Fibroblast of skin of left quadriceps (primary cell): ENCODE measurements at regions not wholly inside any gene's neighbourhood (a gene's known extent, or its start where the extent isn't known, plus 50 kb on each side); places are given as distances from the start of the nearest gene placed in this dataset.
"Not testable (repeated sequence)": the region's sequence is repeated elsewhere in the genome, so short reads cannot be mapped to it uniquely, and the experiment has no call there.

Source experiments
- DNase-seq, 2 experiments: peaks; one replicate each; pipeline ENCODE4 v3.0.0-alpha.2; 2013; ENCODE audit warnings: low read depth in 2 of 2

- DNase-seq: no peak
Measured at GRCh38 chr7:85447004-85447403, 260.1 kb upstream of the SEMA3D start.

DNA sequence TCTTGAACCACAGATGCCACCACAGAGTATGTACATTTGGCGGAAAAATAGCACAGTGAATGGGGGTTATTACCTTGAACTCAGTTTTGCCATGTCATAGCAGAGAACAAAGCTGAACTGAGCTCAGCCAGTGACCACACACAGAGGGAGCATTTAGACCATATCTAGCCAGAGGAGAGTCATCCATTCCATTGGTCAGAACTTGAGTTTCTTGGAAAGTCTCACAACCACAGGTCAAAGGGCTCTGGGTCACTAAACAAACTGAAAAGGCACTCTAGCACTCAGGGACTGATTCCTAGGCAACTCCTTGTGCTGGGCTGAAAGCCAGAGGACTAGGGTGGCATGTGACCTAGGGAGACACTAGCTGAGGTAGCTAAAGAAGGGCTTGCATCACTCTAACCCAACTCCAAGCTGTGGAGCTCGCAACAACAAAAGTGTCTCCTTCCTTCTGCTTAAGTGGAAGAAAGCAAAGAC, 239.7 kb upstream of the SEMA3D start:
- DNase-seq: no peak

GRCh38 chr7:85424298-85424697, 237.4 kb upstream of the SEMA3D start:
- DNase-seq: no peak

GRCh38 chr7:85423209-85423895, 236.5 kb upstream of the SEMA3D start:
- no peak for DNase-seq

DNA sequence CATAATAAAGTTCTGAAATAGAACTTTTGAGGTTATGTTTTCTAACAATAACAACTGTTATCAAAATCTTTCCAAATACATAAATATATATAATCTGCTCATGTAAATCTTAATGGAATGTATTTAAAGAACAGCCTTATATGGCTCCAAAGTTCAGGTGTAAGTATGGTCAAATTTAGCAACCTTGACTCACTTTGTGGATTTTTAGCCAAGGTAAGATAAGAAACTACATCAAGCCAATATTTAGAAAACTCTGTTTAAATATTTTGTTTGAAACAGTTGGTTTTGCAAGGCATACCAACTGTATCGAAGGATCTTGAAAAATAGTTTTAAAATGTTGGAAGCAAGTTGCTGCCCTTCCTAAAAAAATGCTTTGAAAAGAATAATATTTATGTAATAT, 228.9 kb upstream of the SEMA3D start:
- DNase-seq: no peak

DNA sequence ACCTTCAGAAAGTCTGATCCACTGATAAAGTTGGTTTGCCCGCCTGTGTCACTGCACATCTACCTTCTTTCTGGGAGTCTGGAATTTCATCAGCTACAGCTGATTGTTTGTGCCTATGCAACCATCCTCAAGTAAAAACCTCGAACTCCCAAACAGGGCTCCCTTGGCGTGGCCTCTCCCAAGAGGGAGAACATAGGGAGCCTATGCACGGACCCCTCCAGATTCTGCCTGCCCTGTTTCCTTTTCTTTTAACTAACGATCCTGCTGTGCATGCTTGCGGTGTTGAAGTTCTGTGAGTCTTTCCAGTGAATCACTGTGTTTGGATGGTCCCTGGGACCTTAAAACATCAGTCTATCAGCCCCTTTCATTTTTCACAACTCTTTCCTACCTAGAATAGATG, 226.9 kb upstream of the SEMA3D start:
- no peak for DNase-seq

GRCh38 chr7:85412912-85413311, 226.1 kb upstream of the SEMA3D start:
- peak; percentile 14 to 20 for DNase-seq

DNA sequence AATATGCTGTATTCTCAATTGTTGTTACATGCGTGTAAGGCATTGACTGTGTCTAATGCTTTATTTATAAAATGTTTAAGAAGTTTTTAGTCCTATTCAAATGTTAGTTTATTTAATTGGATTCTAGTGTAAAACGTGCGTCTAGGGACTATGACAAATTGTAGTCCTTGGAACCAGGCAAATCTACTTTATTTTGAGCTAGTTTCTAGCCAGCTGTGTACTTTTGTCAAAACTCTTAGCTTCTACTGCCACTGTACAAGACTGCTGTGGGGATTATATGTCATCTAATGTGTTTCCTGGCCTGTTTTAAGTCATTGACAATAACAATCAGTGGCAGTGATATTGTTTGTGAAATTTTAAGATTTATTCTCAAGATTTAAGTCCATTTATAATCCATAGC, 220.5 kb upstream of the SEMA3D start:
- DNase-seq: no peak

DNA sequence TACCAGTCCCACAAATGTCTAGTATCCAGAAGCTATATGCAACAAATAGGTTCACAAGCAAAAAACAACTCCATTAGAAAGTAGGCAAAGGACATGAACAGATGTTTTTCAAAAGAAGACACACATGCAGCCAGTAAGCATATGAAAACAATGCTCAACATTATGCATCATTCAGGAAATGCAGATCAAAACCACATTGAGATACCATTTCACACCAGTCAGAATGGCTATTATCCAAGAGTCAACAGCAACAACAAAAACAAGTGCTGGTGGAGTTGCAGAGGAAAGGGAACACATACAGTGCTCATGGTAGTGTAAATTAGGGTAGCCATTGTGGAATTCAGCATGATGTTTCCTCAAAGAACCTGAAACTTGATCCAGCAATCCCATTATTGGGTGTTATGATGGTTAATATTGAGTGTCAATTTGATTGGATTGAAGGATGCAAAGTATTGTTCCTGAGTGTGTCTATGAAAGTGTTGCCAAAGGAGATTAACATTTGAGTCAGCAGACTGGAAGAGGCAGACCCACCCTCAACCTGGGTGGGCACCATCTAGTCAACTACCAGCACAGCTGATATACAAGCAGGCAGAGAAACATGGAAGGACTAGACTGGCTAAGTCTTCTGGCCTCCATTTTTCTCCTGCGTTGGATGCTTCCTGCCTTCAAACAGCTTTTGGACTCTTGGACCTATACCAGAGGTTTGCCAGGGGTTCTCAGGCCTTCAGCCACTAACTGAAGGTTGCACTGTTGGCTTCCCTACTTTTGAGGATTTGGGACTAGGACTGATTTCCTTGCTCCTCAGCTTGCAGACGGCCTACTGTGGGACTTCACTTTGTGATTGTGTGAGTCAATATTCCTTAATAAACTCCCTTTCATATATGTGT, 218.4 kb upstream of the SEMA3D start:
- DNase-seq: peak; percentile 4 to 5

DNA sequence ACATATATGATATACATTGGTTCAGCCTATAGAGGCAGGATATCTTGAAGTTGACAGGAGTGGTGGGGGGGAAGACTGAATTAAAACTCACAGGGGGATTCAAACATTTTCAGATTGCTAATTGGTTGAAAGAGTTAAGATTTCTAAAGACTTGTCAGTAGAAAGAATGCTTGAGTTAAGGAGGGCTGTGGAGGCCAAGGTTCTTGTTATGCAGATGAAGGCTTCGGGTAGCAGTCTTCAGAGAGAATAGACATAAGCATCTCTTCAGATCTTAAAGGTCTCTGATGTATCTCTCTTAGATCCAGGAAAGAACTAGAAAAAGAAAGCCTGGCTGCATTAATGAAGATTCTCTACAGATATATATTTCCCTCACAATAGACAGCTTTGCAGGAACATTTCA, 209.8 kb upstream of the SEMA3D start:
- no peak for DNase-seq

- no peak for DNase-seq
Measured at GRCh38 chr7:85392789-85393188, 205.9 kb upstream of the SEMA3D start.

DNA sequence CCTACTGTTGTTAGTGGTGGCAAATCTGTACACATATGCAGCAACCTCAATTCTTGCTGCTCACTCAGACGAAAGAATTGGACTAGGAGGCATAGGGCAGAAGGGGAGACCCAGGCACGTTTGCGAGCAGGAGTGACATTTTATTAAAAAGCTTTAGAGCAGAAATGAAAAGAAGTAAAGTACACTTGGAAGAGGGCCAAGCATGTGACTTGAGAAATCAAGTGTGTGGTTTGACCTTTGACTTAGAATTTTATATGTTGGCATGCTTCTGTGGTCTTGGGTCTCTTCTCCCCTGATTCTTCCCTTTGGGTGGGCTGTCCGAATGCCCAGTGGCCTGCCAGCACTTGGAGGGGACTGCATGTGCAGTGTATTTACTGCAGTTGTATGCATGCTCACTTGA, 205.5 kb upstream of the SEMA3D start:
- DNase-seq: no peak

DNA sequence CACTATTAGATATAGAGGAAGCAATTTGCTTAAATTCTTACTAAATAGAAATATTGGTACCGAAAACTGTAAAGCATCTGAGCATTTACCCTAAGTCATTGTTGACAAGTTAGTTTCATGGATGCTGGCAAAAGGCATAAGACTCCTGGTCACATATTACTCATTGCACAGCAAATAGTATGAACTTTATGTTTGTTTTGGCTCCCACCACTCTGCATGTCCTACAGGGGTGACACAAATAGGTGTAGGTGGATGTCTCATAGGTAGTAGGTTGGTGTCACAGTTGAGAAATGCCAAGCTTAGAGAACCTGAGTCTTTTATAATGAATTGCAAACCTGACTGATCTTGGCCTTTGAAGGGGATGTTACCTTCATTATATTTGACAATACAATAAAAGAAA, 199.6 kb upstream of the SEMA3D start:
- DNase-seq: no peak

DNA sequence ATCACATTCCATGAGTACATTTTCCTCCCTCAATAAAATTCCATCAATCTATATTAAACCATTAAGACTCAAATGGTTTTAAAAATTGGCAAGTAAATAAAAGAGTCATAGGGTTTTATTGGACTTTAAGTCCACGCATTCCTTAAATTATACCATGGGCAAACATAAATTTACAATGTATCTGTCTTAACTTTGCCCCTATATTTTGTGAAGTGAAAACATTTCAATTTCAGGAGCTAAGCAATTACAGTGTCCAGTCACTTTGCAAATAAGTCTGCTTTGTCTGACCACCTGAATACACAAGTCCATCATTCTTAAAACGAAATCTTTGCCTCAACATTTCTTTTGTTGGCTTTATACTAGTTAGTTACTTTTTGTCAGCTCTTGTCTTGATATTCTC, 197.5 kb upstream of the SEMA3D start:
- DNase-seq: no peak

DNA sequence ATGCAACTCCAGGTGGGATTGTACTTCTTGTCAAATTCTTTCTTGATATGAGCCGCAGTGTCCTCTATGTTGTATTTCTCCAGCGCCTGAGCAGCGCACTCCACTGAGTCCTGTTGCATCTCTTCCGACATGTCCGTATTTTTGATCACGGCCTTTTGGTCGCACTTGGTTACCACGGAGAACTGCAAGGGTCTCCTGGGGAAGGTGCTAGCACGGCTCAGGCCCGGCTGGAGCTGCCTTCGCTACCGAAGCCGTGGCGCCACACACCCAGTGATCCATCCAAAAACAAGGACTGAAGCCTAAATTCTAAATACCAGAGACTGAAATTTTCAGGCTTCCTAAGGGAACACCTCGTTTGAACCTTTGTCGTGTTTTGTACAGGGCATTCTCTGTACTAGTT, 194.4 kb upstream of the SEMA3D start:
- no peak for DNase-seq

GRCh38 chr7:85376589-85376988, 189.7 kb upstream of the SEMA3D start:
- DNase-seq: no peak

DNA sequence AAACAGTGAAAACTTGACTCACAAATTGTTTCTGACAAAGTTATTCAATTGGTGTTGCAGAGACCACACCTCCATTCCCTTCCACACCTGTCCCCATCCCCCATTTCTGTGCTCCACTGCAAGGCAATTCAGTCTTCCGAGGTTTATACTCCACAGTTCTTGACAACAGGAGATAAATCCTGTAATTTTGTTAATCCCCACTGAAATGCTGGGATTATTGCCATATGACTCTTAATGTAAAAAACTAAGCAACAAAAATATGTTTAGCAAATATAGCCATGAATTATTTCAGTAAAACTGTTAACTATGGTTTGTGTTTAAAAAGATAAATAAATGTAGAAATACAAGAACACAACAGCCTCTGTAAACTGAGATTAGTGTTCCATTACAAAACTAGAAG, 170.1 kb upstream of the SEMA3D start:
- DNase-seq: no peak

DNA sequence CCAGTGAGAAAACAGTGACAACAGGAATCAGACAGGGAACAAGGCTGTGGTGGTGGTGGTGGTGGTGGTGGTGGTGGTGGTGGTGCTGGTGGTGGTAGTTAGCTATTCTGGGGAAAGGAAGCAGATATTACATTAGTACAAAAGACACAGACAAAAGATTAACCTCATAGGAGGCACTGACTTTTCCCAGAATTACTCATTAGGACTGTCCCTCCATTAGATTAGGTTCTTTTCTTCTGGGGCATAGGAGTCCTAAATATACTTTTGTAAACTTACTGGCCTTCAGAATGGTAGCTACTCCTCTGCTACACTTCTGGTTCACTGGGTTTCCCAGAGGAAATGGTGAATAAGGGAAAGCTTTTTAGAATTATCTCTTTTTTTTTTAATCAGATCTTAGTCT, 156.6 kb upstream of the SEMA3D start:
- DNase-seq: no peak

DNA sequence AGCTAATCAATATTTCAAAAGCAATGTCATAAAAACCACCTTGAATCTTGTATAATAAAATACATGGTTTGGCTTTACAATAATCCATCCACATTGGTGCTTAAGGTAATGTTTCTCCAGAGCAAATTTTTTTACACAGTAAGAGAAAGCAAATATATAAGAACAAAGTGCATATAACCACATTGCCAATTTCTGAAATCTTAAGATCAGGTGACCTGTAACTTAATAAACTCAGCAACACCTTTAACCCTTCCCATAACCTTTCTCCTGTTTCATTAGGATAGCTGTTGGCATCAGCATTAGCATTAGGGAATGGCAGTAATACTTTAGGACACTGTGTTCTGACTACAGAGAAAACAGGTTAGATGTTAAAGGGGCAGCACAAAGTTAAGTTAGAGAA, 155.9 kb upstream of the SEMA3D start:
- DNase-seq: no peak

- no peak for DNase-seq
Measured at GRCh38 chr7:85341973-85342372, 155.1 kb upstream of the SEMA3D start.

DNA sequence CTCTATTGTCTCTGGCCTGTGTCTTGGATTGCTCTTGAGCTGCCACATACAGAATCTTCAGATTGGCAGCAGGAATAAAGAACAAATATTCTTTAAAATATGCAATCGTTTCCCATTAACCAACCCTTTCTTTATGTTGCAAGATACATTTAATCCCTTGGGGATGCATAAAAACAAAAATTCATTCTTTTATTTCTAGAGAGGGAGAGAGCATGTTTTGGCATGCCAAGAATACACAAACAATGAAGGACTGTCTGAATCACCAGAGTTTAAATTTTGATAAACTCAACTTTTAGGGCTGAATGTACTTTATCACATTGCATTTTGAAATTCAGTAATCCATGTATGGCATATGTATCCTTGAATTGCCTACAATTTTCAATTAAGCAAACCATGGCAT, 154.3 kb upstream of the SEMA3D start:
- DNase-seq: no peak

DNA sequence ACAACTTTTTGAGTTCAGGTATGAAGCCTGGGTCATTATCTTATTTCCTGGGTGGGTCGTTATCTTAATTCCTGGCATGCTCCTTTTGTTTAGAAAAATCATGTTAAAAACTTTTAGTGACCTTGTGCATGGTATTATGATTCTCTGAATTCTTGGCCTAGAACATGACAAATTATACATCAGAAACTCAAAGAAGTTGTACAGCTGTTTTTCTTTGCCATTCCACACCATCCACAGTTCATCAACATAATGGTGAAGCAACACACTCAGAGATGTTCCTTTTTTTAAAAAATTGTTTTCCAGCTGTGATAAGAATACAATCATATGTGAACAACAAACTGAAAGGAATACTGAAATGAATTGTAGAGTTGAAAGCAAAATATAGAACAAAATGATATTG, 149.2 kb upstream of the SEMA3D start:
- DNase-seq: no peak

GRCh38 chr7:85335113-85335512, 148.3 kb upstream of the SEMA3D start:
- not testable (repeated sequence) for DNase-seq
